Heart left ventricle (tissue), 16 donors: ENCODE measurements at regions not wholly inside any gene's neighbourhood (a gene's known extent, or its start where the extent isn't known, plus 50 kb on each side); places are given as distances from the start of the nearest gene placed in this dataset.
A peak's percentile ranks its signal among the peaks of the same experiment; 100 is the strongest.

Source experiments
- ATAC-seq, 4 donors: fragments of 200-7000 bp; cut with Tn5 transposase; one replicate each; pipeline ENCODE4 v1.9.1; 2020 to 2022; ENCODE audit warnings: moderate library complexity in 4 of 4, mild to moderate bottlenecking in 3 of 4, moderate number of reproducible peaks in 1 of 4
- DNase-seq, 5 donors: peaks; one replicate each; pipeline ENCODE4 v3.0.0-alpha.2; 2020
- H3K27ac ChIP-seq, 12 donors: fragments of 200-600 bp; sonication (generic) in 4 of 12; one replicate each; pipeline versions ENCODE4 v1.5.0 to v1.8.0; 2016 to 2022; ENCODE audit warnings: mild to moderate bottlenecking in 2 of 12
- H3K27me3 ChIP-seq, 9 donors: fragments of 200-600 bp; sonication (generic) in 2 of 9; one replicate each; pipeline versions ENCODE4 v1.5.1 to v1.8.0; 2016 to 2022; ENCODE audit warnings: mild to moderate bottlenecking in 3 of 9
- H3K36me3 ChIP-seq, 9 donors: fragments of 200-600 bp; sonication (generic) in 2 of 9; one replicate each; pipeline versions ENCODE4 v1.5.0 to v1.8.0; 2018 to 2022; ENCODE audit warnings: mild to moderate bottlenecking in 2 of 9
- H3K4me1 ChIP-seq, 12 donors: fragments of 200-600 bp; sonication (generic) in 4 of 12; one replicate each; pipeline versions ENCODE4 v1.5.0 to v1.8.0; 2016 to 2022; ENCODE audit warnings: mild to moderate bottlenecking in 3 of 12
- H3K4me3 ChIP-seq, 12 donors: fragments of 200-600 bp; sonication (generic) in 4 of 12; one replicate each; pipeline versions ENCODE4 v1.5.0 to v1.8.0; 2017 to 2022; ENCODE audit warnings: mild to moderate bottlenecking in 9 of 12, moderate library complexity in 4 of 12
- H3K9me3 ChIP-seq, 12 donors: fragments of 200-600 bp; sonication (generic) in 4 of 12; one replicate each; pipeline versions ENCODE4 v1.5.0 to v1.8.0; 2016 to 2022; ENCODE audit warnings: mild to moderate bottlenecking in 1 of 12
- POLR2A ChIP-seq, 2 donors: fragments of 450-650 bp; IDR thresholded peaks; one replicate each; pipeline ENCODE4 v1.6.1; 2017; ENCODE audit warnings: antibody characterized with exemption in 2 of 2, mild to moderate bottlenecking in 2 of 2, moderate library complexity in 2 of 2
- WGBS, 4 donors: extraction: QIAGEN DNeasy Blood & Tissue Kit in 2 of 4; methylation state at CpG; one replicate each; pipeline versions ENCODE4 v1.1.5 to v1.1.7; 2013 to 2018; 5-methylcytosine and 5-hydroxymethylcytosine counted together
- intact Hi-C, 10 donors: fragments of 100-400 bp; cut with DNase I; formaldehyde crosslinking; loops; one replicate each; pipeline versions ENCODE4 v1.11.1 to v1.14.2; 2022
- TF ChIP-seq, protein P1 (sequence below), 12 donors: fragments of 200-600 bp; sonication (generic) in 4 of 12; IDR thresholded peaks; one replicate each; pipeline versions ENCODE4 v1.5.0 to v1.8.0; 2018 to 2022; ENCODE audit warnings: antibody characterized with exemption in 12 of 12, mild to moderate bottlenecking in 5 of 12
- donor health status: ischemic (EF 13 %, LVEDD 7.1; RV severe dilation, severe dysfunction).
- donor health status: healthy with polysubstance abuse.
- donor health status: DM: no; HTN: yes; CAD: no.
- donor health status: DM: no; HTN: no; CAD: no.
- donor health status: ischemic (EF 25% LVEDD 6.9; RV normal size, moderate dysfunction).
- donor health status: ischemic (EF 25% LVEDD 5.7; RV mildly dilated, moderate dysfunction).
- donor health status: healthy.
- donor health status: DM: yes; HTN: yes; CAD: no.
- donor health status: ischemic (EF 35%, LVEDD 5.7; RV mildly dilated, moderate dysfunction).
- donor health status: nonischemic (EF 11% LVEDD 7.7; RV severe dilation, severe dysfunction).
- donor health status: DM: yes; HTN: yes; CAD: no.
- donor health status: PGD.
- donor health status: ischemic (EF 29% LVEDD 5.4; RV normal size, mild dysfunction).
- donor health status: nonischemic (EF 23%, LVEDD 6.1; RV moderate dilation, normal function).

DNA sequence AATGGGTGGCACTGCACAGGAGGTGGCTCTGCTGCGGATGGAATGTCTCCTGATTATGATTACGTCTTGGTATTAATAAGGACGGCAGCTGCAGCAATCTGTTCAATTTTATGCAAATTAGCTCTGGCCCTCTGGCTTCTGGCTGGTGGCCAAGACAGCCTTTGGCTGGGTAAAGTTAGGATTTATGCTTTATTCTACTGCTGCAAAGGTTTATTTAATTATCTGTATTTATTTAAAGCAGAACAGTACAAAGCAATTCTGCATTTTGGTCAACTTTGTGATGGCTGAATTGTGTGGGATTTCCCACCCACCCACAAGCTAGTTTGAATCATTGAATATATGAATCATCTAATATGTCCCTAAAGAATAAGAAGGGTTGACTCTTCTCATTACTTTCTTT lies 745.6 kb upstream of the FAM241A start:
- ATAC-seq, result peak in 2 of 4 donors; percentile 29 to 64
- WGBS, 4 donors, result 40 to 44% (median 41%) methylated on average over 3 of the region's 3 CpGs
- TF ChIP-seq, protein P1, sequence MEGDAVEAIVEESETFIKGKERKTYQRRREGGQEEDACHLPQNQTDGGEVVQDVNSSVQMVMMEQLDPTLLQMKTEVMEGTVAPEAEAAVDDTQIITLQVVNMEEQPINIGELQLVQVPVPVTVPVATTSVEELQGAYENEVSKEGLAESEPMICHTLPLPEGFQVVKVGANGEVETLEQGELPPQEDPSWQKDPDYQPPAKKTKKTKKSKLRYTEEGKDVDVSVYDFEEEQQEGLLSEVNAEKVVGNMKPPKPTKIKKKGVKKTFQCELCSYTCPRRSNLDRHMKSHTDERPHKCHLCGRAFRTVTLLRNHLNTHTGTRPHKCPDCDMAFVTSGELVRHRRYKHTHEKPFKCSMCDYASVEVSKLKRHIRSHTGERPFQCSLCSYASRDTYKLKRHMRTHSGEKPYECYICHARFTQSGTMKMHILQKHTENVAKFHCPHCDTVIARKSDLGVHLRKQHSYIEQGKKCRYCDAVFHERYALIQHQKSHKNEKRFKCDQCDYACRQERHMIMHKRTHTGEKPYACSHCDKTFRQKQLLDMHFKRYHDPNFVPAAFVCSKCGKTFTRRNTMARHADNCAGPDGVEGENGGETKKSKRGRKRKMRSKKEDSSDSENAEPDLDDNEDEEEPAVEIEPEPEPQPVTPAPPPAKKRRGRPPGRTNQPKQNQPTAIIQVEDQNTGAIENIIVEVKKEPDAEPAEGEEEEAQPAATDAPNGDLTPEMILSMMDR (IDR thresholded peaks at IDR 0.05), result no peak
- TF ChIP-seq POLR2A (IDR thresholded peaks at IDR 0.05), result no peak
- H3K4me3 ChIP-seq, result no peak overlapping the region
- no peak overlapping the region for H3K27ac ChIP-seq
- no peaks in the 10 kb centered on the region for H3K36me3 ChIP-seq
- intact Hi-C loops, result no loop called here
- H3K27me3 ChIP-seq, result no peaks in the 10 kb centered on the region
- DNase-seq, result peak in 2 of 5 donors; percentile 9 to 34
- H3K4me1 ChIP-seq, result peaks cover 0 to 31% (median 10%) of the 10 kb centered on the region in 12 donors
- no peaks in the 10 kb centered on the region for H3K9me3 ChIP-seq

DNA sequence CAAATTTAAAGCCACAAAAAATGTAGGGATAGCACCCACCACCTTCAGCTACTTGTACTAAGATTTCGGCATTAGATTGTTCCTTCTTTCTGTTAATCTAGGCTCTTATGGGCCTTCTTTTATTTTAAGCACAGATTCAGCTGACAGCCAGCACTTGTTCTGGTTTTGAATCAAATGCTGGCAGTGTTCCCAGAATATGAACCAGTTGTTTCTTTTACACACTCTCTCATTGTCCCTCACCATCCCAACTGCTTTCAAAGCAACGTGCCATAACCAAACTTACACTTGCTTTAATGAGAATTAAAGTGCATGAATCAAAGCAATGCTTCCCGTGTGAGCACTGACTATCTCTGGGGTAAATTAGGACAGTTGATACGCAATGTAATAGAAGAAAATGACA lies 744.5 kb upstream of the FAM241A start:
- Histone ChIP-seq H3K4me3 (no peak overlapping the region), H3K27me3 (no peaks in the 10 kb centered on the region), H3K36me3 (no peaks in the 10 kb centered on the region), H3K27ac (no peak overlapping the region), H3K9me3 (no peaks in the 10 kb centered on the region), H3K4me1 (peaks cover 0 to 31% (median 10%) of the 10 kb centered on the region in 12 donors)
- DNase-seq, result peak in 2 of 5 donors; percentile 21 to 42
- TF ChIP-seq, protein P1 (IDR thresholded peaks at IDR 0.05), result no peak
- no peak for TF ChIP-seq POLR2A (IDR thresholded peaks at IDR 0.05)
- WGBS, 4 donors, result 21 to 28% (median 25%) methylated on average over 4 of the region's 4 CpGs
- peak; percentile 71 to 83 (median 78) for ATAC-seq
- intact Hi-C loops, result no loop called here

DNA sequence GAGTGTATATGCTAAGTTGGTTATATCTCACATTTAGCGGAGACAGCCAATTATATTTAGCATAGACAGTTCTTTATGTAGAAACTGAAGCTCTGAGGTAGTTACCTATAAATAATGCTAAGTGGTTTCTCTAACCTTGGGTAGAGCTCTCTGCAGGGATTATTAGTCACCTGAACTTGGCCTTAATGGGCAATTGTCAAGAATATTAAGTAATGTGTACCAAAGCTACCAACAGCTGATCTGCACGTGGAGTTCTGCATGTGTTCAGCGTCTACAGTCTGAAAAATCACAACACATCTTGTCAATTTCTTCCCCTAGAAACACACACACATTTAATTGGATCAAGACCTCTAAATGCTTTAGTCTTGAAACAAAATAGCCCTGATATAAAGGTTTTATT lies 740.6 kb upstream of the FAM241A start:
- Histone ChIP-seq H3K27ac (no peak overlapping the region), H3K9me3 (peaks cover 0 to 10% (median 0%) of the 10 kb centered on the region in 12 donors), H3K4me1 (peaks cover 0 to 17% (median 8%) of the 10 kb centered on the region in 12 donors), H3K27me3 (no peaks in the 10 kb centered on the region), H3K36me3 (no peaks in the 10 kb centered on the region), H3K4me3 (no peak overlapping the region)
- intact Hi-C loops, result no loop called here
- no peak for TF ChIP-seq POLR2A (IDR thresholded peaks at IDR 0.05)
- TF ChIP-seq, protein P1 (IDR thresholded peaks at IDR 0.05), result no peak
- 77 to 88% (median 83%) methylated on average over 3 of the region's 3 CpGs for WGBS, 4 donors
- DNase-seq (no peak), ATAC-seq (no peak)

DNA sequence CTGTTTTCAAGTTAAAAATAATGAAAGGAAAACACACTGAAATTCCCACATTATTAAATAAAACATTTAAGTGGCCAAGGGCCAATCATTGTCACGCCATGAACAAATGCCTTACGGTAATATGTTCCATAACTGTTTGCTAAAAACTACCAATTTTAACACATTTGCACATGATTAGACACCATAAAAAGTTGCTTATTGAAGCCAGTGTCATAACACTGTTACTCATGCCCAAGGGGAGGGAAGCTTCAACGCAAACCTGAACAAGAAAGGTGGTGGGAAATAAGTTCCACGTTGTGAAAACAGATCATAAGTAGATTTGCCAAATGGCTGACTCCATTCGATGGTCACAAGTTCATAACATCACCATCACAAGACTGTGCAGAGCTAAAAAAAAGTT lies 739.3 kb upstream of the FAM241A start:
- ATAC-seq, result no peak
- no peak overlapping the region for H3K27ac ChIP-seq
- no peaks in the 10 kb centered on the region for H3K36me3 ChIP-seq
- no peak for TF ChIP-seq POLR2A (IDR thresholded peaks at IDR 0.05)
- TF ChIP-seq, protein P1 (IDR thresholded peaks at IDR 0.05), result no peak
- intact Hi-C loops, result no loop called here
- peaks cover 0 to 6% (median 2%) of the 10 kb centered on the region in 12 donors for H3K4me1 ChIP-seq
- peaks cover 0 to 15% (median 0%) of the 10 kb centered on the region in 12 donors for H3K9me3 ChIP-seq
- H3K4me3 ChIP-seq, result no peak overlapping the region
- no peaks in the 10 kb centered on the region for H3K27me3 ChIP-seq
- WGBS, 4 donors, result 52 to 69% (median 59%) methylated on average over 5 of the region's 5 CpGs
- DNase-seq, result no peak
